Stimulated activated CD8-positive, alpha-beta memory T cell treated with anti-CD3 and anti-CD28 coated beads, Interleukin-2, amount 100 ng/mL, for 48 hours (primary cell): ENCODE measurements at regions not wholly inside any gene's neighbourhood (a gene's known extent, or its start where the extent isn't known, plus 50 kb on each side); places are given as distances from the start of the nearest gene placed in this dataset.
A peak's percentile ranks its signal among the peaks of the same experiment; 100 is the strongest.

Experiments
- DNase-seq, 2 donors: peaks; one replicate each; pipeline ENCODE4 v3.0.0-alpha.2; 2020; ENCODE audit warnings: low read depth in 2 of 2

GRCh38 chr5:109469896-109470662 is 60.3 kb upstream of the PJA2 start:
- DNase-seq: no peak

- DNase-seq: peak; percentile 51 to 59
Measured at GRCh38 chr5:109468737-109469420, 59.1 kb upstream of the PJA2 start.

- DNase-seq: no peak
Measured at GRCh38 chr5:109468288-109468676, 58.5 kb upstream of the PJA2 start.

- DNase-seq: no peak
Measured at GRCh38 chr5:109467058-109467457, 57.3 kb upstream of the PJA2 start.
